ENCODE measurements at regions not wholly inside any gene's neighbourhood (a gene's known extent, or its start where the extent isn't known, plus 50 kb on each side); places are given as distances from the start of the nearest gene placed in this dataset.

- Histone ChIP-seq H3K36me3 (ENCODE audit: control insufficient read depth, insufficient read depth, low read length) (no peaks in the 10 kb centered on the region), H3K27me3 (ENCODE audit: control insufficient read depth, insufficient read depth, low read length) (no peaks in the 10 kb centered on the region), H3K4me1 (ENCODE audit: control insufficient read depth, insufficient read depth, low read length) (no peaks in the 10 kb centered on the region), H3K27ac (ENCODE audit: low read depth, low read length) (no peak overlapping the region), H3K4me3 (ENCODE audit: low read length) (no peak overlapping the region), H3K9ac (ENCODE audit: low read length) (no peak overlapping the region)
These were observed 55.9 kb downstream of the BHLHE40 start for GRCh38 chr3:5035113-5035512.

- no peak overlapping the region for H3K27ac ChIP-seq (ENCODE audit: low read depth, low read length)
- H3K36me3 ChIP-seq (ENCODE audit: control insufficient read depth, insufficient read depth, low read length), result no peaks in the 10 kb centered on the region
- no peaks in the 10 kb centered on the region for H3K4me1 ChIP-seq (ENCODE audit: control insufficient read depth, insufficient read depth, low read length)
- H3K27me3 ChIP-seq (ENCODE audit: control insufficient read depth, insufficient read depth, low read length), result no peaks in the 10 kb centered on the region
- H3K4me3 ChIP-seq (ENCODE audit: low read length), result no peak overlapping the region
- H3K9ac ChIP-seq (ENCODE audit: low read length), result no peak overlapping the region
These were observed 56.6 kb downstream of the BHLHE40 start for GRCh38 chr3:5035692-5036391.

GRCh38 chr3:5036392-5036766 is 57.1 kb downstream of the BHLHE40 start:
- no peak overlapping the region for H3K27ac ChIP-seq (ENCODE audit: low read depth, low read length)
- H3K36me3 ChIP-seq (ENCODE audit: control insufficient read depth, insufficient read depth, low read length), result no peaks in the 10 kb centered on the region
- H3K9ac ChIP-seq (ENCODE audit: low read length), result no peak overlapping the region
- H3K27me3 ChIP-seq (ENCODE audit: control insufficient read depth, insufficient read depth, low read length), result no peaks in the 10 kb centered on the region
- no peak overlapping the region for H3K4me3 ChIP-seq (ENCODE audit: low read length)
- no peaks in the 10 kb centered on the region for H3K4me1 ChIP-seq (ENCODE audit: control insufficient read depth, insufficient read depth, low read length)

GRCh38 chr3:5036858-5037257 is 57.6 kb downstream of the BHLHE40 start:
- Histone ChIP-seq H3K4me3 (ENCODE audit: low read length) (no peak overlapping the region), H3K27me3 (ENCODE audit: control insufficient read depth, insufficient read depth, low read length) (no peaks in the 10 kb centered on the region), H3K27ac (ENCODE audit: low read depth, low read length) (no peak overlapping the region), H3K4me1 (ENCODE audit: control insufficient read depth, insufficient read depth, low read length) (no peaks in the 10 kb centered on the region), H3K36me3 (ENCODE audit: control insufficient read depth, insufficient read depth, low read length) (no peaks in the 10 kb centered on the region), H3K9ac (ENCODE audit: low read length) (no peak overlapping the region)

- H3K36me3 ChIP-seq (ENCODE audit: control insufficient read depth, insufficient read depth, low read length), result no peaks in the 10 kb centered on the region
These were observed 60.3 kb downstream of the BHLHE40 start for GRCh38 chr3:5039585-5039984.

GRCh38 chr3:5041315-5041714 is 62.1 kb downstream of the BHLHE40 start:
- no peaks in the 10 kb centered on the region for H3K27me3 ChIP-seq (ENCODE audit: control insufficient read depth, insufficient read depth, low read length)
- H3K4me3 ChIP-seq (ENCODE audit: low read length), result no peak overlapping the region
- H3K9ac ChIP-seq (ENCODE audit: low read length), result no peak overlapping the region
- no peaks in the 10 kb centered on the region for H3K36me3 ChIP-seq (ENCODE audit: control insufficient read depth, insufficient read depth, low read length)
- no peaks in the 10 kb centered on the region for H3K4me1 ChIP-seq (ENCODE audit: control insufficient read depth, insufficient read depth, low read length)
- no peak overlapping the region for H3K27ac ChIP-seq (ENCODE audit: low read depth, low read length)

More at GRCh38 chr3:5039585-5039984, 60.3 kb downstream of the BHLHE40 start:
- Histone ChIP-seq H3K27me3 (ENCODE audit: control insufficient read depth, insufficient read depth, low read length) (no peaks in the 10 kb centered on the region), H3K9ac (ENCODE audit: low read length) (no peak overlapping the region), H3K27ac (ENCODE audit: low read depth, low read length) (no peak overlapping the region), H3K4me1 (ENCODE audit: control insufficient read depth, insufficient read depth, low read length) (no peaks in the 10 kb centered on the region), H3K4me3 (ENCODE audit: low read length) (no peak overlapping the region)

- Histone ChIP-seq H3K4me1 (ENCODE audit: control insufficient read depth, insufficient read depth, low read length) (no peaks in the 10 kb centered on the region), H3K27me3 (ENCODE audit: control insufficient read depth, insufficient read depth, low read length) (no peaks in the 10 kb centered on the region), H3K4me3 (ENCODE audit: low read length) (no peak overlapping the region), H3K9ac (ENCODE audit: low read length) (no peak overlapping the region), H3K36me3 (ENCODE audit: control insufficient read depth, insufficient read depth, low read length) (no peaks in the 10 kb centered on the region), H3K27ac (ENCODE audit: low read depth, low read length) (no peak overlapping the region)
These were observed 66.7 kb downstream of the BHLHE40 start for GRCh38 chr3:5045961-5046360.

- no peaks in the 10 kb centered on the region for H3K27me3 ChIP-seq (ENCODE audit: control insufficient read depth, insufficient read depth, low read length)
- H3K9ac ChIP-seq (ENCODE audit: low read length), result no peak overlapping the region
- H3K4me1 ChIP-seq (ENCODE audit: control insufficient read depth, insufficient read depth, low read length), result no peaks in the 10 kb centered on the region
- H3K27ac ChIP-seq (ENCODE audit: low read depth, low read length), result no peak overlapping the region
- no peak overlapping the region for H3K4me3 ChIP-seq (ENCODE audit: low read length)
- H3K36me3 ChIP-seq (ENCODE audit: control insufficient read depth, insufficient read depth, low read length), result no peaks in the 10 kb centered on the region
These were observed 68.7 kb downstream of the BHLHE40 start for GRCh38 chr3:5047764-5048419.

GRCh38 chr3:5051772-5052171 is 70.3 kb upstream of the ARL8B start:
- Histone ChIP-seq H3K4me3 (ENCODE audit: low read length) (no peak overlapping the region), H3K36me3 (ENCODE audit: control insufficient read depth, insufficient read depth, low read length) (no peaks in the 10 kb centered on the region), H3K27me3 (ENCODE audit: control insufficient read depth, insufficient read depth, low read length) (no peaks in the 10 kb centered on the region), H3K9ac (ENCODE audit: low read length) (no peak overlapping the region), H3K4me1 (ENCODE audit: control insufficient read depth, insufficient read depth, low read length) (no peaks in the 10 kb centered on the region), H3K27ac (ENCODE audit: low read depth, low read length) (no peak overlapping the region)

GRCh38 chr3:5052247-5052646 is 69.8 kb upstream of the ARL8B start:
- Histone ChIP-seq H3K4me3 (ENCODE audit: low read length) (no peak overlapping the region), H3K27ac (ENCODE audit: low read depth, low read length) (no peak overlapping the region), H3K9ac (ENCODE audit: low read length) (no peak overlapping the region), H3K4me1 (ENCODE audit: control insufficient read depth, insufficient read depth, low read length) (no peaks in the 10 kb centered on the region), H3K27me3 (ENCODE audit: control insufficient read depth, insufficient read depth, low read length) (no peaks in the 10 kb centered on the region), H3K36me3 (ENCODE audit: control insufficient read depth, insufficient read depth, low read length) (no peaks in the 10 kb centered on the region)

- Histone ChIP-seq H3K4me1 (ENCODE audit: control insufficient read depth, insufficient read depth, low read length) (peaks cover 3% of the 10 kb centered on the region), H3K27ac (ENCODE audit: low read depth, low read length) (peak overlapping the region; percentile 46), H3K9ac (ENCODE audit: low read length) (no peak overlapping the region), H3K27me3 (ENCODE audit: control insufficient read depth, insufficient read depth, low read length) (no peaks in the 10 kb centered on the region), H3K36me3 (ENCODE audit: control insufficient read depth, insufficient read depth, low read length) (no peaks in the 10 kb centered on the region), H3K4me3 (ENCODE audit: low read length) (no peak overlapping the region)
These were observed 68.9 kb upstream of the ARL8B start for GRCh38 chr3:5053021-5053831.

- H3K36me3 ChIP-seq (ENCODE audit: control insufficient read depth, insufficient read depth, low read length), result no peaks in the 10 kb centered on the region
- H3K27ac ChIP-seq (ENCODE audit: low read depth, low read length), result no peak overlapping the region
- no peak overlapping the region for H3K9ac ChIP-seq (ENCODE audit: low read length)
- no peak overlapping the region for H3K4me3 ChIP-seq (ENCODE audit: low read length)
- H3K27me3 ChIP-seq (ENCODE audit: control insufficient read depth, insufficient read depth, low read length), result no peaks in the 10 kb centered on the region
- peaks cover 3% of the 10 kb centered on the region for H3K4me1 ChIP-seq (ENCODE audit: control insufficient read depth, insufficient read depth, low read length)
These were observed 68.0 kb upstream of the ARL8B start for GRCh38 chr3:5054098-5054497.
